Caco-2 (cell line): ENCODE measurements at regions not wholly inside any gene's neighbourhood (a gene's known extent, or its start where the extent isn't known, plus 50 kb on each side); places are given as distances from the start of the nearest gene placed in this dataset.

Source experiments
- BruUV-seq: library from RNA; stranded (reverse); fragments of 400-500 nt; replicated peaks from 2 replicates; lab custom pipeline; 2021; lab: Mats Ljungman, UMichigan
- CTCF ChIA-PET: fragments of 300-600 bp; sonication (Branson Sonifier 250); formaldehyde crosslinking; loops from one replicate; lab custom pipeline; 2022; ENCODE audit warnings: antibody characterized with exemption; lab: Charles Lee
- POLR2A ChIA-PET: fragments of 300-600 bp; sonication (Branson Sonifier 250); formaldehyde crosslinking; loops from one replicate; lab custom pipeline; 2022; ENCODE audit warnings: antibody characterized with exemption; lab: Charles Lee
- DNase-seq, 2 experiments: peaks; one replicate each; pipeline versions ENCODE4 v3.0.0 to v3.0.0-alpha.2; 2020 to 2022
- H3K27me3 ChIP-seq: replicated peaks from 2 replicates; pipeline ENCODE4 v1.6.0; 2011; ENCODE audit warnings: low read length; ENCODE audit not compliant: control insufficient read depth, insufficient read depth
- H3K36me3 ChIP-seq: 2 replicates; pipeline ENCODE4 v1.5.1; 2011; ENCODE audit warnings: low read length; ENCODE audit not compliant: control insufficient read depth, insufficient read depth
- H3K4me1 ChIP-seq: fragments of 250-450 bp; sonication (Bioruptor Pico); 2 replicates; pipeline ENCODE4 v1.5.1; 2020; ENCODE audit warnings: mild to moderate bottlenecking
- H3K4me3 ChIP-seq: 2 replicates; pipeline ENCODE4 v1.5.1; 2011; ENCODE audit warnings: low read depth, mild to moderate bottlenecking, control low read depth, low read length
- H3K9me3 ChIP-seq: fragments of 250-450 bp; sonication (Bioruptor Pico); 2 replicates; pipeline ENCODE4 v1.5.1; 2020; ENCODE audit warnings: mild to moderate bottlenecking, moderate library complexity
- H3K27ac Mint-ChIP-seq: one replicate; pipeline ENCODE4 v1.8.0; 2022; ENCODE audit warnings: mixed read lengths; ENCODE audit not compliant: unreplicated experiment
- H3K27me3 Mint-ChIP-seq: one replicate; pipeline ENCODE4 v1.8.0; 2022; ENCODE audit warnings: mixed read lengths; ENCODE audit not compliant: insufficient read depth, unreplicated experiment
- H3K36me3 Mint-ChIP-seq: one replicate; pipeline ENCODE4 v1.8.0; 2022; ENCODE audit warnings: mild to moderate bottlenecking, mixed read lengths; ENCODE audit not compliant: insufficient read depth, unreplicated experiment
- H3K4me1 Mint-ChIP-seq: one replicate; pipeline ENCODE4 v1.8.0; 2022; ENCODE audit warnings: low read depth, mixed read lengths; ENCODE audit not compliant: unreplicated experiment
- H3K4me3 Mint-ChIP-seq: one replicate; pipeline ENCODE4 v1.8.0; 2022; ENCODE audit warnings: mild to moderate bottlenecking, moderate library complexity, mixed read lengths; ENCODE audit not compliant: unreplicated experiment
- H3K9me3 Mint-ChIP-seq: one replicate; pipeline ENCODE4 v1.8.0; 2022; ENCODE audit warnings: mixed read lengths; ENCODE audit not compliant: unreplicated experiment
- intact Hi-C: fragments of 100-400 bp; cut with micrococcal nuclease; formaldehyde crosslinking; loops from one replicate; pipeline ENCODE4 v1.10.0; 2022; ENCODE audit not compliant: unreplicated experiment
- TF ChIP-seq, protein P1 (sequence below), 2 experiments: fragments of 200-600 bp in 1 of 2; IDR thresholded peaks; 1 replicate in 1 of 2; 2 replicates in 1 of 2; pipeline versions ENCODE4 v1.5.1 to v1.8.0; 2011 to 2022; ENCODE audit warnings: antibody characterized with exemption in 1 of 2, control low read depth in 1 of 2, inconsistent platforms in 1 of 2, low read depth in 1 of 2, low read length in 1 of 2, mild to moderate bottlenecking in 1 of 2, moderate library complexity in 1 of 2; ENCODE audit not compliant: insufficient read depth in 1 of 2, severe bottlenecking in 1 of 2, unreplicated experiment in 1 of 2

DNA sequence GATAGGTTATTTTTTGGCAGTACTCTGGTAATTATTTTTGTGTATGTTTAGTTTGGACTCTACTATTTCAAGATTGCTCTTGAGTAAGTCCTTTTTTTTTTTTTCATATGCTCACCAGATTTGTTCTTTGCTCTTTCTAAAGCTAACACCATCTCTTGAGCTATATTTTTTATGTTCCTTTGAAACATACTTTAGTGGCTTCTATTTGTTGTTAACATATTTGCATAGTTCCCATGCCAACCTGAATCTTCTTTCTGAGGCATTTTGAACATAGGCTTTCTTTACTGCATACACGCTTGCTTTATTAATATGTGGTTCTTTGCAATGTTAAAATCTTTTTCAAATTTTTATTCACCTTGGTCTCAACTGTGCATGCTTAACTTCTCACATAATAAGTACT, 1644.9 kb downstream of the SUCLG1 start:
- no TSS peak for BruUV-seq
- no peaks in the 10 kb centered on the region for H3K4me1 Mint-ChIP-seq
- no peak for DNase-seq
- Histone ChIP-seq H3K27me3 (no peaks in the 10 kb centered on the region), H3K36me3 (no peaks in the 10 kb centered on the region), H3K9me3 (no peaks in the 10 kb centered on the region; the same call in 1 of the 2 replicates), H3K4me3 (no peak overlapping the region), H3K4me1 (no peaks in the 10 kb centered on the region)
- intact Hi-C loops, result no loop called here
- TF ChIP-seq, protein P1, sequence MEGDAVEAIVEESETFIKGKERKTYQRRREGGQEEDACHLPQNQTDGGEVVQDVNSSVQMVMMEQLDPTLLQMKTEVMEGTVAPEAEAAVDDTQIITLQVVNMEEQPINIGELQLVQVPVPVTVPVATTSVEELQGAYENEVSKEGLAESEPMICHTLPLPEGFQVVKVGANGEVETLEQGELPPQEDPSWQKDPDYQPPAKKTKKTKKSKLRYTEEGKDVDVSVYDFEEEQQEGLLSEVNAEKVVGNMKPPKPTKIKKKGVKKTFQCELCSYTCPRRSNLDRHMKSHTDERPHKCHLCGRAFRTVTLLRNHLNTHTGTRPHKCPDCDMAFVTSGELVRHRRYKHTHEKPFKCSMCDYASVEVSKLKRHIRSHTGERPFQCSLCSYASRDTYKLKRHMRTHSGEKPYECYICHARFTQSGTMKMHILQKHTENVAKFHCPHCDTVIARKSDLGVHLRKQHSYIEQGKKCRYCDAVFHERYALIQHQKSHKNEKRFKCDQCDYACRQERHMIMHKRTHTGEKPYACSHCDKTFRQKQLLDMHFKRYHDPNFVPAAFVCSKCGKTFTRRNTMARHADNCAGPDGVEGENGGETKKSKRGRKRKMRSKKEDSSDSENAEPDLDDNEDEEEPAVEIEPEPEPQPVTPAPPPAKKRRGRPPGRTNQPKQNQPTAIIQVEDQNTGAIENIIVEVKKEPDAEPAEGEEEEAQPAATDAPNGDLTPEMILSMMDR (IDR thresholded peaks at IDR 0.05; ENCODE audit: insufficient read depth in 1 of 2, low read depth in 1 of 2, low read length in 1 of 2, severe bottlenecking in 1 of 2, unreplicated experiment in 1 of 2), result no peak
- no peak overlapping the region for H3K27ac Mint-ChIP-seq
- H3K36me3 Mint-ChIP-seq, result no peaks in the 10 kb centered on the region
- no peaks in the 10 kb centered on the region for H3K27me3 Mint-ChIP-seq
- no peak overlapping the region for H3K4me3 Mint-ChIP-seq
- ChIA-PET POLR2A (no interaction called here), CTCF (no interaction called here)
- no peaks in the 10 kb centered on the region for H3K9me3 Mint-ChIP-seq

DNA sequence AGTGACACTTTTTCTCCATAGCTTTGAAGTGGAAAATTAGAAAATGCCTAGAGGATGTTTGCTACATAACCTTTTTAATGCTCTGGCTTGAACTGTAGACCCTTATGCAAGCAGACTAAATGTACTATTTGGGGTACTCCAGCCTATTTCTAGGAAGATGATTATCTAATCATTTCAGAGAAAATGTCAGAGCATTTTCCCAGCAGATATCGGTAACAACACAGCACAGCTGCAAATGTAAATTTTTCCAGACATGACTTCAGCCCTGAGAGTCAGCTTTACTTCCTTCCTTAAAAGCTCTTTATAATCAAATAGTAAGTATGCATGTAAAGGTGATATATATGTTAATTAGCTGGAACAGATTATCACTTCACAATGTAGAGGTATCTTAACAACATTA, 1647.1 kb downstream of the SUCLG1 start:
- Mint-ChIP-seq H3K4me3 (no peak overlapping the region), H3K27me3 (no peaks in the 10 kb centered on the region), H3K9me3 (no peaks in the 10 kb centered on the region), H3K4me1 (no peaks in the 10 kb centered on the region), H3K36me3 (no peaks in the 10 kb centered on the region), H3K27ac (no peak overlapping the region)
- TF ChIP-seq, protein P1 (IDR thresholded peaks at IDR 0.05; ENCODE audit: insufficient read depth in 1 of 2, low read depth in 1 of 2, low read length in 1 of 2, severe bottlenecking in 1 of 2, unreplicated experiment in 1 of 2), result no peak
- intact Hi-C loops, result no loop called here
- Histone ChIP-seq H3K27me3 (no peaks in the 10 kb centered on the region), H3K4me1 (no peaks in the 10 kb centered on the region), H3K9me3 (no peaks in the 10 kb centered on the region; the same call in 1 of the 2 replicates), H3K4me3 (no peak overlapping the region), H3K36me3 (no peaks in the 10 kb centered on the region)
- no peak for DNase-seq
- POLR2A ChIA-PET, result no interaction called here
- CTCF ChIA-PET, result no interaction called here
- no TSS peak for BruUV-seq

GRCh38 chr2:82803307-82803706, 1655.8 kb downstream of the SUCLG1 start:
- no peaks in the 10 kb centered on the region for H3K4me1 Mint-ChIP-seq
- POLR2A ChIA-PET, result no interaction called here
- no peak overlapping the region for H3K4me3 Mint-ChIP-seq
- Histone ChIP-seq H3K36me3 (no peaks in the 10 kb centered on the region), H3K4me1 (no peaks in the 10 kb centered on the region), H3K4me3 (no peak overlapping the region), H3K9me3 (no peaks in the 10 kb centered on the region), H3K27me3 (no peaks in the 10 kb centered on the region)
- H3K27ac Mint-ChIP-seq, result no peak overlapping the region
- CTCF ChIA-PET, result no interaction called here
- intact Hi-C loops, result no loop called here
- no peaks in the 10 kb centered on the region for H3K36me3 Mint-ChIP-seq
- no TSS peak for BruUV-seq
- DNase-seq, result peak in 1 of 2 experiments; percentile 7
- TF ChIP-seq, protein P1 (IDR thresholded peaks at IDR 0.05; ENCODE audit: insufficient read depth in 1 of 2, low read depth in 1 of 2, low read length in 1 of 2, severe bottlenecking in 1 of 2, unreplicated experiment in 1 of 2), result no peak
- peaks cover 3% of the 10 kb centered on the region for H3K27me3 Mint-ChIP-seq
- H3K9me3 Mint-ChIP-seq, result no peaks in the 10 kb centered on the region
